Neuronal stem cell (in vitro differentiated cells): ENCODE measurements at regions not wholly inside any gene's neighbourhood (a gene's known extent, or its start where the extent isn't known, plus 50 kb on each side); places are given as distances from the start of the nearest gene placed in this dataset.

ENCODE experiments used
- DNase-seq: peaks from one replicate; pipeline ENCODE4 v3.0.0-alpha.2; 2013; ENCODE audit warnings: low spot score
- H2AFZ ChIP-seq: one replicate; pipeline ENCODE4 v1.6.1; 2013; ENCODE audit warnings: mild to moderate bottlenecking, low read length, inconsistent platforms
- H2AK5ac ChIP-seq: 2 replicates; pipeline ENCODE4 v1.6.1; 2013; ENCODE audit warnings: low read depth, mild to moderate bottlenecking, inconsistent platforms, low read length, moderate library complexity, mixed read lengths
- H2BK120ac ChIP-seq: 2 replicates; pipeline ENCODE4 v1.6.1; 2013; ENCODE audit warnings: low read depth, mild to moderate bottlenecking, inconsistent platforms, low read length, moderate library complexity, mixed read lengths
- H2BK12ac ChIP-seq: one replicate; pipeline ENCODE4 v1.6.1; 2013; ENCODE audit warnings: low read length, inconsistent platforms
- H2BK15ac ChIP-seq: 2 replicates; pipeline ENCODE4 v1.6.1; 2013; ENCODE audit warnings: mild to moderate bottlenecking, low read length, inconsistent platforms, mixed read lengths
- H2BK5ac ChIP-seq: one replicate; pipeline ENCODE4 v1.6.1; 2013; ENCODE audit warnings: inconsistent platforms, mild to moderate bottlenecking, low read length, moderate library complexity
- H3K14ac ChIP-seq: one replicate; pipeline ENCODE4 v1.6.1; 2013; ENCODE audit warnings: low read length, inconsistent platforms
- H3K18ac ChIP-seq: 2 replicates; pipeline ENCODE4 v1.6.1; 2013; ENCODE audit warnings: low read length, inconsistent platforms
- H3K23ac ChIP-seq: 2 replicates; pipeline ENCODE4 v1.6.1; 2013; ENCODE audit warnings: low read depth, mild to moderate bottlenecking, mixed read lengths, low read length, inconsistent platforms; ENCODE audit not compliant: poor library complexity
- H3K27ac ChIP-seq: replicated peaks from 3 replicates; pipeline ENCODE4 v1.5.1; 2013; ENCODE audit warnings: low read length, inconsistent platforms
- H3K27me3 ChIP-seq, 3 experiments: 2 replicates each; pipeline ENCODE4 v1.6.1; 2013; ENCODE audit warnings: low read length in 3 of 3, mild to moderate bottlenecking in 2 of 3, inconsistent platforms in 1 of 3, low read depth in 1 of 3, mixed read lengths in 1 of 3, moderate library complexity in 1 of 3; ENCODE audit not compliant: control insufficient read depth in 3 of 3, insufficient read depth in 3 of 3
- H3K36me3 ChIP-seq, 2 donors: replicated peaks in 1 of 2; 2 replicates each; pipeline ENCODE4 v1.6.1; 2013; ENCODE audit warnings: low read length in 2 of 2; ENCODE audit not compliant: control insufficient read depth in 2 of 2, insufficient read depth in 2 of 2
- H3K4ac ChIP-seq: 2 replicates; pipeline ENCODE4 v1.6.1; 2013; ENCODE audit warnings: inconsistent platforms, mild to moderate bottlenecking, low read length, moderate library complexity
- H3K4me1 ChIP-seq, 2 donors: 1 replicate in 1 of 2; 2 replicates in 1 of 2; pipeline ENCODE4 v1.6.1; 2013; ENCODE audit warnings: low read length in 2 of 2, low read depth in 1 of 2; ENCODE audit not compliant: control insufficient read depth in 2 of 2, insufficient read depth in 1 of 2
- H3K4me2 ChIP-seq: one replicate; pipeline ENCODE4 v1.6.1; 2013; ENCODE audit warnings: mild to moderate bottlenecking, low read length, inconsistent platforms; ENCODE audit not compliant: insufficient read depth, poor library complexity, severe bottlenecking
- H3K4me3 ChIP-seq, 2 donors: 2 replicates each; pipeline ENCODE4 v1.5.1; 2013; ENCODE audit warnings: low read length in 2 of 2, mild to moderate bottlenecking in 2 of 2, inconsistent platforms in 1 of 2, moderate library complexity in 1 of 2
- H3K79me1 ChIP-seq: one replicate; pipeline ENCODE4 v1.6.1; 2013; ENCODE audit warnings: low read depth, mild to moderate bottlenecking, inconsistent platforms, low read length, moderate library complexity
- H3K9ac ChIP-seq: one replicate; pipeline ENCODE4 v1.6.1; 2013; ENCODE audit warnings: mild to moderate bottlenecking, low read depth, low read length, inconsistent platforms; ENCODE audit not compliant: poor library complexity
- H3K9me3 ChIP-seq, 2 donors: replicated peaks in 1 of 2; 2 replicates each; pipeline versions ENCODE3 to v1.6.1; 2013; ENCODE audit warnings: low read length in 2 of 2, mild to moderate bottlenecking in 2 of 2, inconsistent platforms in 1 of 2, low read depth in 1 of 2, mixed read lengths in 1 of 2, moderate library complexity in 1 of 2; ENCODE audit not compliant: control insufficient read depth in 2 of 2, insufficient read depth in 1 of 2
- H4K8ac ChIP-seq: one replicate; pipeline ENCODE4 v1.6.1; 2013; ENCODE audit warnings: low read depth, mild to moderate bottlenecking, inconsistent platforms, low read length, moderate library complexity
- H4K91ac ChIP-seq: one replicate; pipeline ENCODE4 v1.6.1; 2013; ENCODE audit warnings: low read length, low read depth, mild to moderate bottlenecking, inconsistent platforms; ENCODE audit not compliant: poor library complexity
- whole genome bisulfite sequencing, 2 donors: extraction: QIAGEN DNeasy Blood & Tissue Kit; methylation state at CpG; one replicate each; pipeline ENCODE4 v1.1.7; 2013; ENCODE audit warnings: missing lambda C conversion rate in 2 of 2, mixed read lengths in 1 of 2; ENCODE audit not compliant: insufficient read length in 2 of 2, insufficient replicate concordance in 1 of 2; ENCODE audit errors: extremely low coverage in 2 of 2; 5-methylcytosine and 5-hydroxymethylcytosine counted together

DNA sequence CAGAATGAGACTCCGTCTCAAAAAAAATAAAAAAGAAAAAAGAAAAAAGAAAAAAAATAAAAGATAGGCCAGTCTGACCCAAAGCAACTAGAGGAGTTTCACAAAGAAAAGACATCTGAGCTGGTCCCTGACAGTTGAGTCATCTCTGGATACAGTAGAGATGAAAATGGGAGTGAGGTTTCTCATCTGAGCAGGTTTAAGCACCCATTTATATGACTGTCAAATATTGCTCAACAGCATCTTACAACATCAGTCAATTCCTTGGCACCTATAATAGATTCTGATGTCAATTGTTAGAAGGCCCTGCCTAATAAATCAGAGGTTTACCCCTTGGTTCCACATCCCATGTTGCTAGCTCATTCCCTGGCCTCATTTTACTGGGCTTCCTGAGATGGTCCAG is 490.5 kb downstream of the MAGEE1 start:
- no peaks in the 10 kb centered on the region for H3K27me3 ChIP-seq
- WGBS, 2 donors: no CpG with 5 or more reads among the region's 1 CpG
- H3K9me3 ChIP-seq: no peaks in the 10 kb centered on the region
- no peak overlapping the region for H3K9ac ChIP-seq
- no peaks in the 10 kb centered on the region for H3K36me3 ChIP-seq
- H3K23ac ChIP-seq: no peak overlapping the region
- no peak overlapping the region for H4K8ac ChIP-seq
- H3K4ac ChIP-seq: no peak overlapping the region
- DNase-seq: no peak
- H2BK15ac ChIP-seq: no peak overlapping the region
- no peak overlapping the region for H3K14ac ChIP-seq
- H2BK12ac ChIP-seq: no peak overlapping the region
- no peak overlapping the region for H3K18ac ChIP-seq
- no peak overlapping the region for H2BK5ac ChIP-seq
- no peak overlapping the region for H2AFZ ChIP-seq
- no peak overlapping the region for H3K27ac ChIP-seq
- H2AK5ac ChIP-seq: no peak overlapping the region
- no peaks in the 10 kb centered on the region for H3K79me1 ChIP-seq
- H3K4me1 ChIP-seq: no peaks in the 10 kb centered on the region
- no peak overlapping the region for H3K4me3 ChIP-seq
- H2BK120ac ChIP-seq: no peak overlapping the region
- no peak overlapping the region for H3K4me2 ChIP-seq
- no peak overlapping the region for H4K91ac ChIP-seq

DNA sequence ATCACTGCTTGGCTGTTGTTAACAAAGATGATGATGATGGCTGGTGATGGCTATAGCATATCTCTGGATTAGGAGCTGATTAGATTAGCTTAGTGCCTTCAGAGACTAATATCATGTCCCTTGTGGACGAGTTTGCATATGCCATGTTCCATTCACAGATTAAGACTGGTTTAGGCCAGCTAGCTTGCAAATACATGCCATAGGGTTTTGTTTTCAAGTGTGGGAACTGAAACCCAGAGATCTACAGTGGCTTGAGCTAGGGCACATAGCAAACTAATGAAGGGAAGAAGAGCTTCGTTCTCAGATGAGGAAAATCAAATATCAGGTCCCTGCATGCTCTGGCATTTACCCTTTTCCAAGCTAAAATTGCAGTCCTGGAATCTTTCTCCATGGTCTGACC is 492.3 kb downstream of the MAGEE1 start:
- H2AK5ac ChIP-seq: no peak overlapping the region
- no peak overlapping the region for H3K14ac ChIP-seq
- no peak overlapping the region for H2AFZ ChIP-seq
- DNase-seq: no peak
- no peak overlapping the region for H2BK5ac ChIP-seq
- H3K9ac ChIP-seq: no peak overlapping the region
- H3K4me1 ChIP-seq: no peaks in the 10 kb centered on the region
- H2BK12ac ChIP-seq: no peak overlapping the region
- H2BK15ac ChIP-seq: no peak overlapping the region
- H3K4me2 ChIP-seq: no peak overlapping the region
- no peaks in the 10 kb centered on the region for H3K79me1 ChIP-seq
- WGBS, 2 donors: no CpG with 5 or more reads among the region's 2 CpGs
- no peak overlapping the region for H4K8ac ChIP-seq
- H2BK120ac ChIP-seq: no peak overlapping the region
- H3K27me3 ChIP-seq: no peaks in the 10 kb centered on the region
- H4K91ac ChIP-seq: no peak overlapping the region
- no peak overlapping the region for H3K4ac ChIP-seq
- H3K27ac ChIP-seq: no peak overlapping the region
- no peak overlapping the region for H3K18ac ChIP-seq
- no peak overlapping the region for H3K4me3 ChIP-seq
- no peaks in the 10 kb centered on the region for H3K9me3 ChIP-seq
- no peaks in the 10 kb centered on the region for H3K36me3 ChIP-seq
- no peak overlapping the region for H3K23ac ChIP-seq

DNA sequence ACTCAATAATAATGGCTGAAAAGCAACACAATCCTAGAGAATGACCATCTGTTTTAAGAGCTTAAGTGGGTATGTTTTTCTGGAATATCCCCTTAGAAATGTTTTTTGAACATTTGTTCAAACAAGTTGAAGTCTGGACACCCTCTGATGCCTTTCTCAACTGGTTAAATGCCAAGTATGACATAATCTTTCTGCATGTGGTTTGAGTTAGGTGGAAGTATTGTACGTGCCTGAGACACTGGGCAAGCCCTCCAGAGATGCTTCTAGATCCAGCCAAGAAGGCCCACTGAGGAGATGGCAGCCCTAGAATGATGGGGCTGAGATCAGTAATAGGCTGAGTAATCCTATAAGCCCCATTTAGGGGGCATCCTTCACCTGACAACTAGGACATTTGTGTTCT is 493.1 kb downstream of the MAGEE1 start:
- Histone ChIP-seq H3K9ac (no peak overlapping the region), H2AFZ (no peak overlapping the region), H3K4me3 (no peak overlapping the region), H3K4ac (no peak overlapping the region), H3K27me3 (no peaks in the 10 kb centered on the region), H3K18ac (no peak overlapping the region), H3K27ac (no peak overlapping the region), H3K9me3 (no peaks in the 10 kb centered on the region), H2BK15ac (no peak overlapping the region), H3K79me1 (no peaks in the 10 kb centered on the region), H2BK12ac (no peak overlapping the region), H3K4me1 (no peaks in the 10 kb centered on the region), H3K14ac (no peak overlapping the region), H3K36me3 (no peaks in the 10 kb centered on the region), H2BK120ac (no peak overlapping the region), H4K91ac (no peak overlapping the region), H4K8ac (no peak overlapping the region), H2AK5ac (no peak overlapping the region), H2BK5ac (no peak overlapping the region), H3K4me2 (no peak overlapping the region), H3K23ac (no peak overlapping the region)
- no peak for DNase-seq
- WGBS, 2 donors: no CpG with 5 or more reads among the region's 1 CpG

DNA sequence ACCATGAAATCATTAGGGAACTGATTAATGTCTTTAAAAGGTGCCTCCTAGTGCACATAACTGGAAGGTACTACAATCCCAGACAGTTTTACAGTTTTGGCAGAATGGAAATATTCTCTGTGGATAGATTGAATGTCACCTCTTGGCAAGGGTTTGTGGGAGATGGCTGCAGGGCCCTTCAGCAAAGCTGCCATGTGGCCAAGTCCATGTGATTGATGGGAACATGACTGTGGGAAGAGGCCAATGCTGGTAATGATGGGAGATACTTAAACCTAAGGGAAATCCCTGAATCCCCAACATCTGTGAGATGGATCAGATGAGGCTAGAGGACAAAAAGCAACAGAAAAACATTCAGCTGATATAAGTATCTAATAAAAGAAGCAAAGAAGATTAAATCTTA is 493.7 kb downstream of the MAGEE1 start:
- Histone ChIP-seq H3K27ac (no peak overlapping the region), H3K9ac (no peak overlapping the region), H2BK5ac (no peak overlapping the region), H3K79me1 (no peaks in the 10 kb centered on the region), H4K8ac (no peak overlapping the region), H3K4me2 (no peak overlapping the region), H3K4me3 (no peak overlapping the region), H2BK12ac (no peak overlapping the region), H3K4ac (no peak overlapping the region), H3K23ac (no peak overlapping the region), H4K91ac (no peak overlapping the region), H2AK5ac (no peak overlapping the region), H3K27me3 (no peaks in the 10 kb centered on the region), H3K4me1 (no peaks in the 10 kb centered on the region), H3K14ac (no peak overlapping the region), H2BK15ac (no peak overlapping the region), H2BK120ac (no peak overlapping the region), H3K9me3 (no peaks in the 10 kb centered on the region), H3K18ac (no peak overlapping the region), H2AFZ (no peak overlapping the region), H3K36me3 (no peaks in the 10 kb centered on the region)
- no peak for DNase-seq
